ENCODE measurements at regions not wholly inside any gene's neighbourhood (a gene's known extent, or its start where the extent isn't known, plus 50 kb on each side); places are given as distances from the start of the nearest gene placed in this dataset.
"Not testable (repeated sequence)": the region's sequence is repeated elsewhere in the genome, so short reads cannot be mapped to it uniquely, and the experiment has no call there.

- DNase-seq (ENCODE audit: low read depth) = no peak
These were observed 563.9 kb upstream of the SEMA6A start for GRCh38 chr5:117138523-117138922.

DNA sequence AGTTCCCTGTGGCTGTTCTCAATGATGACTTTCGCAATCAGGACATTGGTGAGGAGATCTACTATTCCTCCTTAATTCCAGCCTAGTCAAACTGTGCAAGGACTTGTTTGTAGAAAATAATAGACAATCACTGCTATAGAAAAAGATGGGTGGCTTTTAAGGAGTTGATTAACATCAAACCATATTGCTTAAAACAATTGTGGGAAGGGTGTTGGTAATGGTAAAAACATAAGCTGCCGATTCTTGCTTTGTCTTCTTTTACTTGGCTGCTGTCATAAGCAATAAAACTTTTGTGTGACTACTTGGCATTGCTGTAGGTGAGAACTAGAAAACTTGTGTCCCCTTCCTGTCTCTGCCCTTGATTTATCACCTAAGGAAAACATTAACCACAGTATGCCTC is 561.2 kb upstream of the SEMA6A start:
- DNase-seq (ENCODE audit: low read depth) = no peak

DNA sequence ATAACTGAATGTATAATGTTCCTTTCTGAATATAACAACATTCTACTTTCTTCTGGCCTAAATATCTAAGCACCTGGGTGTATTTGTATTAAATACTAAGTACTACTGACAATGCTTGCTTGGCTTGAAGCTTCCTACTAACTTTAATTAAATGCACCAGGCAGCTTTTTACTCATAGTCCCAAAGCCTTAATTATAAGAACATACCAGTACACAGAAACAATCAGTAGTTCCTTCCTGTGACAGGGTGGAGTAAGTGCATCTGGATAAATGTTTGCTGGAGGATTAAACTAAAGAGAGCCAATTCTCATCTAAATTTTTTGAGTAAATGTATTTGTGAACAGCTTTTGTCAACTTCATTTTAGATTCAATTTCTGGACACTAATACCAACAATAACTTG is 558.6 kb upstream of the SEMA6A start:
- DNase-seq (ENCODE audit: low read depth) = no peak

- DNase-seq (ENCODE audit: low read depth) = no peak
These were observed 557.3 kb upstream of the SEMA6A start for GRCh38 chr5:117131876-117132275.

- no peak for DNase-seq (ENCODE audit: low read depth)
These were observed 556.5 kb upstream of the SEMA6A start for GRCh38 chr5:117131048-117131679.

DNA sequence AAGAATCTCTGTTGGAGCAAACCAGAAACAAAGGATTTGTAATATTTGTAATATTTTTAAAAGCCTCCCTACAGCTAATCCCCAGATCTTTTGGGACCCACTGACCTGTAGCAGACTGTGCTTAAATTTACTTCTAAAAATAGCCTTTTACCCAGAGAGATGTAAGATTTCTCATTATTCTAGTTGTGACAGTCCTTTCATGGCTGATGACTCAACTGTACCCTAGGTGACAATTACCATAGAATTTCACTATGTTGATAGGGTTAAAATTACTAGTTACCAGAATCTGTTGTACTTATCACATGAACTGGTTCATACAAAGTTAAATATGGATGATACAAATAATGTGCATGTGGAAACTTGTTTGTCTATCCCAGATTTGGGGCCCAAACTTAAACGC is 543.9 kb upstream of the SEMA6A start:
- no peak for DNase-seq (ENCODE audit: low read depth)

DNA sequence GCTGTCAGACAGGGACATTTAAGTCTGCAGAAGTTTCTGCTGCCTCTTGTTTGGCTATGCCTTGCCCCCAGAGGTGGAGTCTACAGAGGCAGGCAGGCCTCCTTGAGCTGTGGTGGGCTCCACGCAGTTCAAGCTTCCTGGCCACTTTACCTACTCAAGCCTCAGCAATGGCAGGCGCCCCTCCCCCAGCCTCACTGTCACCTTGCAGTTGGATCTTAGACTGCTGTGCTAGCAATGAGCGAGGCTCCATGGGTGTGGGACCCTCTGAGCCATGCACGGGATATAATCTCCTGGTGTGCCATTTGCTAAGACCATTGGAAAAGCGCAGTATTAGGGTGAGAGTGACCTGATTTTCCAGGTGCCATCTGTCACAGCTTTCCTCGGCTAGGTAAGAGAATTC is 542.7 kb upstream of the SEMA6A start:
- DNase-seq (ENCODE audit: low read depth) = not testable (repeated sequence)

- DNase-seq (ENCODE audit: low read depth) = no peak
These were observed 535.9 kb upstream of the SEMA6A start for GRCh38 chr5:117110548-117110947.

DNA sequence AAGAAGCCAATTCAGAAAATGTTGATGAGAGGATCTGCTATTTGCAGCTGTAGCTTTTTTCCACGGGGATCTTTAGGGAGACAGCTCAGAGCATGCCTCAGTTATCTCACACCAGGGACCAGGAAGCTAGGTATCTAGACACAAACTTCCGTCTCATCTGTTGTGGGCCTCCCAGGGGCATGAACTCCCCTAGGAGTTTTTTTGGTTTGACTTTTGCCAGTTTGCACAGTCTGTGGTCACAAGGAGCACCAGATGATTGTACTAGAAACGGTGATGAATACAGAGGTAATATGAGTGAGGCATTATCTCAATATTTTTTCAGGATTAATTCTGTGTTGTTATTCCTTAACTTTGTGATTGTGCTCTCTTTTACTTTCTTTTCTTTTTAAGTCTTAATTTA is 533.2 kb upstream of the SEMA6A start:
- DNase-seq (ENCODE audit: low read depth) = no peak

DNA sequence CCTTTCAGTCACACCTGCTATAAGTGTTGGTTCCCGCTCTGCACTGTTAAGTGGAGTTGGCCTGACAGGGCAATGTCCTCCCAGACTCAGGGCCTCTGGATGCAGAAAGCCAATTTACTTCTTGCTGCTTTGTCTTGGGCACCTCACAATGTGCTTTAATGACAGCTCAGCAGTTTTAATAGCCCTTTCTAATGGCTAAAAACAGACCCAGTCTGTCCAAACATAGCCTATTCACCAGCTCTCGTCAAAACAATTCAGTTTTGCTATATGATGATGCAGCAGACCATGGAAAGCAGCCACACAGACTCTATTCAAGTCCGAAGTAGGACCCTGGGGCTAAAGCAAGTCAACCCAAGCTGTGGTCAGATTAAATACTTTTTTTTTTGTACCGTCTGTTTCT is 529.1 kb upstream of the SEMA6A start:
- no peak for DNase-seq (ENCODE audit: low read depth)

- DNase-seq (ENCODE audit: low read depth) = no peak
These were observed 528.0 kb upstream of the SEMA6A start for GRCh38 chr5:117102591-117102990.

- DNase-seq (ENCODE audit: low read depth) = no peak
These were observed 525.6 kb upstream of the SEMA6A start for GRCh38 chr5:117100176-117100575.

DNA sequence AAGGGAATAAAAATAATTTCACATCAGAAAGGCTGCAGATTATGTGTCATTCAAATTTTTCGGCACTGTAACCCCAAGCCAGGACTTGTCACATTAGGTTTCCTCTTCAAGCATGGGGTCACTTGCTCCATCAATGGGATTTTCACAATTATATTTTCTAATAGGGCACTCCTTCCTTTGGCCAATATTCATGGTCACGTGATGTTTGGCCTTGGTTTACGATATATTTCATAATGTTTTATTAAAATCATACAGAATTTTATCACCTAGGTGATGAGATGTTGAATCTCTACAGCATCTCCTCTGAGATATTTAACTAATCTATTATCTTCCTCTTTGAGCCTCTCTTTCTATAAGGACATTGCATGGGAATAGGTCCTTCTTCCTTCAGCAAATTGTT is 523.5 kb upstream of the SEMA6A start:
- DNase-seq (ENCODE audit: low read depth) = no peak

GRCh38 chr5:117095346-117096332 is 521.0 kb upstream of the SEMA6A start:
- DNase-seq (ENCODE audit: low read depth) = no peak

DNA sequence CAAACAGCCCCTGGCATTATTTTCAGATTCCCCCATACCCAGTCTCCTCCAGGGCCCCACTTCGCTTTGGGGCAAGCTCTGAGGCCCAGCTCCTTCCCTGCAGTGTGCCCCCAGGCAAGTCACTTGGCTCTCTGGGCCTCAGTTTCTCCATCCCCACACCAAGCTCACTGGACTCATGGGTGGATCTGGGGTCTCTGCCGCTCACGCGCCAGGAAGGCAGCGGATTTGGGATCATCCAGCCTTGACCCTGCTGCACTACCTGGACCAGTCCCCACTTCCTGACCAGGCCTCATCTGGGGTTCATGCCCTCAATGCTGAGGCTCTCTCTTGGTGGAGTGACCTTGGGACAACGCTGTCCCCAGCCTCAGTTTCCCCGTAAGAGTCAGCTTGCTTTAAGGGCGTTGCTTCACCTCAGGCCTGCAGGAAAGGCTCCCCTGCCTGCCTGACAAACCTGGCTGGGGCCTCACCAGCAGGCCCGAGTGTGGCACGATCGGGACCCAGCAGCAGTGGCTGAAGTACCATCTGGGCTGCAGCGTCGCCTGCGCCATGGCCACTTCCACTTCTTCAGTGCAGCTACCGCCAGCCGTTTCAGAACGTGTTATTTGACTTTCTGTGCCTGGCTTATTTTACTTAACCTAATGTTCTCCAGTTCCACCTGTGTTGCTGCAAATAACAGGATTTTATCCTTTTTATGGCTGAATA is 519.6 kb upstream of the SEMA6A start:
- no peak for DNase-seq (ENCODE audit: low read depth)

- DNase-seq (ENCODE audit: low read depth) = no peak
These were observed 519.0 kb upstream of the SEMA6A start for GRCh38 chr5:117093653-117094052.

DNA sequence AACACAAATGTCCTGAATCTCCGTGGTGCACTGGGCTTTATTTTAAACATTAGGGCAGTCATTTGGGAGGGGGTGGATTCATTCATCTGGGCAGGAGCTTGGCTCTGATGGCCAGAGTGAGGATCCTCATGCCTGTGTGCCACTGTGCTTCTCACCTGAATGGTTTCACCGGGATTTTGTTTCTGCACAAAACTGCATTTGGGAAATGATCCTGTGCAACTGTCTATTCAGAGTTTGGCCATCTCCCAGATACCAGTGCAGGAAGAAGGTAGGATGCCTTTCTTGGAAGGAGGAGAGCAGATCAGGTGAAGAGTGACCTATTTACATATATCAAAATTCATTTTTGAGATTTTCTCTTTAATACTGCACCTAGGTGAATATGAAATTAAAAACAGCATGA is 514.4 kb upstream of the SEMA6A start:
- DNase-seq (ENCODE audit: low read depth) = no peak

- no peak for DNase-seq (ENCODE audit: low read depth)
These were observed 513.6 kb upstream of the SEMA6A start for GRCh38 chr5:117088176-117088575.

GRCh38 chr5:117084067-117084466 is 509.4 kb upstream of the SEMA6A start:
- no peak for DNase-seq (ENCODE audit: low read depth)

DNA sequence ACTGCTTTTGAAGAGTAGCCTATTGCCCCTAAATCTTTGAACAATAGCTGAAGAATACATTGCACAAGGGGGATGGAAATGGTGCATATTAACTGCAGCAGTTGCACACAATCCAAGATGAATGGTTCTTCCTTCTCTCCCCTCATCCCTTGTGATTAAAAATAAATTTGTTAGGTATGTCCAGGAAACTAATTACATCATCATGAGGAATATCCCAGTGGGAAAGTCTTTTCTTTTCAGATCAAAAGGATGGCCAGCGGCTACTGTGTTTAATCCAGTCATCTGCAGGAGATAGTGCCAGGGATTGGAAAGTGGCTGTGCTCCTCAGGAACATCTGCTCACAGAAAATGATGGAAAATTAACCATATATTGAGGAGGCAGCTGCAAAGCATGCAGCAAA is 508.4 kb upstream of the SEMA6A start:
- no peak for DNase-seq (ENCODE audit: low read depth)

DNA sequence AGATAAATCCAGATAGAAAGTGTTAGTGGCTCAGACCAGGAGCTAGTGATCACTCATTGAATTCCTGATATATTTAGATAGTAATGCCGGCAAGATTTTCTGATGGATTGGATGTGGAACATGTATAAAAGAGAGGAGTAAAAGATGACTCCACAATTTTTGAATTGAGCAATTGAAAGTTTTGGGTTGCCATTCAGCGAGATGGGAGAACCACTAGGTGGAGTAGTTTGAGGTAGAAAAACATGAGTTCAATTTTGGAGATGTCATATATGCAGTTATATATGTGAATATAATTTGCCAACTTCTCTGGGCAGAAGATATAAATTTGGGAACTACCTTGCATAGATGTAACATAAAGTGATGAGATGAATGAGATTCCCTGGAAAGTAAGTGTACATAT is 502.5 kb upstream of the SEMA6A start:
- DNase-seq (ENCODE audit: low read depth) = no peak

DNA sequence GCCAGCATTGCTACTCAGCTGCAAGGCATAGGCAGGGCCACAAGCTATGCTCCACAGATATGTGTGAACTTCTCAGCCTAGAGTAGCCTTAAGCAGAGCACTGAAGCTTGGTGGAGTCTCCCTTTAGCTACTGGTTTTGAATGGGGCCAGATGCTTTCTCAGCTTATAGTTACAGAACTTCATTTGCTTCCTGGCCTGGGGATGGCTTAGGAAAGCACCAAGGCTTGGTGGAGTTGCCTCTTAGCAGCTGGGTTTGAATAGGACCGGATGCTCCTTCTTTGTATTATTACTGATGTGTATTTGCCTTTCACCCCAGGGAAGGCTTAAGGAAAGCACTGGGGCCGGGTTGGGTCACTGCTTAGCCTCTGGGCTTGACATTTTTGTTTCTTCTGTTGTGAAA is 497.8 kb upstream of the SEMA6A start:
- no peak for DNase-seq (ENCODE audit: low read depth)

DNA sequence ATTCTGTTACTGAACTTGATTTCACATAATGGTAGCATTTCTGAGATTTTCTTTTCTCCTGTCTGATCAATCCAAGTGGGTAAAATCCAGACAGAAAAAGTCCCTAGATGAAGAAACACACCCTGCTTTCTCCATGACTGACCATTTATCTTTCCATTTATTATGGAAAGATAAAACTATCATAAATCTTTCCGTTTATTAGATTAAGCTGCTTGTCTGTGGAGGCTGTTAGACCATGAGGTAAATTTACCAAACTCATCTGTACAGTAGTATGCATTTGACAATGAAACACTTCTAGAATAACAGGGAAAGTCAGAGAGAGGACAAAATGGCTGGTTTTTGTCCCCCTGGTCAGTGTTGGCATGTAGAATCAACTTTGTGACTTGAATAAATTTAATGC is 491.2 kb upstream of the SEMA6A start:
- DNase-seq (ENCODE audit: low read depth) = no peak
